ENCODE measurements at regions not wholly inside any gene's neighbourhood (a gene's known extent, or its start where the extent isn't known, plus 50 kb on each side); places are given as distances from the start of the nearest gene placed in this dataset.

GRCh38 chr6:23282252-23283021 is 713.1 kb downstream of the HDGFL1 start:
- TF ChIP-seq POLR2AphosphoS5 (IDR thresholded peaks at IDR 0.05; ENCODE audit: borderline replicate concordance, low read depth, low read length) (no peak), EZH2 (IDR thresholded peaks at IDR 0.05) (no peak)
